PC-3 (cell line): ENCODE measurements at regions not wholly inside any gene's neighbourhood (a gene's known extent, or its start where the extent isn't known, plus 50 kb on each side); places are given as distances from the start of the nearest gene placed in this dataset.

Source experiments
- ATAC-seq: fragments of 200-7000 bp; cut with Tn5 transposase; 2 replicates; pipeline ENCODE4 v1.9.1; 2020; ENCODE audit warnings: mild to moderate bottlenecking, moderate library complexity
- BruUV-seq: library from RNA; stranded (reverse); fragments of 400-500 nt; replicated peaks from 2 replicates; lab custom pipeline; 2021; lab: Mats Ljungman, UMichigan
- CTCF ChIA-PET: fragments of 300-600 bp; sonication (Branson Sonifier 250); formaldehyde crosslinking; loops from one replicate; lab custom pipeline; 2022; ENCODE audit warnings: antibody characterized with exemption; lab: Charles Lee
- POLR2A ChIA-PET: fragments of 300-600 bp; sonication (Branson Sonifier 250); formaldehyde crosslinking; loops from one replicate; lab custom pipeline; 2022; ENCODE audit warnings: antibody characterized with exemption; ENCODE audit not compliant: unreplicated experiment; lab: Charles Lee
- DNase-seq: peaks from one replicate; pipeline ENCODE4 v3.0.0-alpha.2; 2015
- H2AFZ ChIP-seq: fragments of 300-600 bp; sonication (generic); 2 replicates; pipeline ENCODE4 v1.6.0; 2016; ENCODE audit warnings: antibody characterized with exemption, low read length
- H3F3A ChIP-seq: fragments of 300-600 bp; sonication (generic); one replicate; pipeline ENCODE4 v1.6.0; 2017; ENCODE audit warnings: antibody characterized with exemption, low read length, control low read depth, mild to moderate bottlenecking; ENCODE audit not compliant: unreplicated experiment
- H3K27ac ChIP-seq: fragments of 300-600 bp; sonication (generic); 2 replicates; pipeline ENCODE4 v1.5.1; 2016; ENCODE audit warnings: mild to moderate bottlenecking, low read length
- H3K27me3 ChIP-seq: fragments of 300-600 bp; sonication (generic); 2 replicates; pipeline ENCODE4 v1.6.1; 2016; ENCODE audit warnings: low read length, mixed read lengths
- H3K36me3 ChIP-seq: fragments of 300-600 bp; sonication (generic); 2 replicates; pipeline ENCODE4 v1.6.1; 2016; ENCODE audit warnings: low read depth, mixed run types, low read length, mixed read lengths
- H3K4me1 ChIP-seq: fragments of 300-600 bp; sonication (generic); 2 replicates; pipeline ENCODE4 v1.5.1; 2016; ENCODE audit warnings: low read length; ENCODE audit not compliant: insufficient read depth
- H3K4me2 ChIP-seq: fragments of 300-600 bp; sonication (generic); 2 replicates; pipeline ENCODE4 v1.6.0; 2016; ENCODE audit warnings: low read length
- H3K4me3 ChIP-seq: fragments of 300-600 bp; sonication (generic); 2 replicates; pipeline ENCODE4 v1.5.1; 2016; ENCODE audit warnings: mild to moderate bottlenecking, low read length, mixed read lengths
- H3K79me2 ChIP-seq: fragments of 300-600 bp; sonication (generic); 2 replicates; pipeline ENCODE4 v1.6.1; 2017; ENCODE audit warnings: low read length, mixed read lengths
- H3K9ac ChIP-seq: fragments of 300-600 bp; sonication (generic); 2 replicates; pipeline ENCODE4 v1.6.0; 2016; ENCODE audit warnings: mild to moderate bottlenecking, low read length
- H3K9me2 ChIP-seq: fragments of 300-600 bp; sonication (generic); replicated peaks from 2 replicates; pipeline ENCODE4 v1.6.1; 2016; ENCODE audit warnings: mixed run types, low read length, mixed read lengths
- H3K9me3 ChIP-seq: fragments of 300-600 bp; sonication (generic); 2 replicates; pipeline ENCODE4 v1.6.1; 2016; ENCODE audit warnings: low read length, mixed read lengths
- H4K20me1 ChIP-seq: fragments of 300-600 bp; sonication (generic); 2 replicates; pipeline ENCODE4 v1.6.1; 2016; ENCODE audit warnings: low read length, mixed read lengths
- EZH2 ChIP-seq: fragments of 300-600 bp; sonication (generic); IDR thresholded peaks from one replicate; pipeline ENCODE4 v1.6.1; 2017; ENCODE audit warnings: antibody characterized with exemption, mild to moderate bottlenecking, low read length; ENCODE audit not compliant: unreplicated experiment
- EZH2phosphoT487 ChIP-seq: fragments of 300-600 bp; sonication (generic); IDR thresholded peaks from 2 replicates; pipeline ENCODE4 v1.6.1; 2018; ENCODE audit warnings: mild to moderate bottlenecking, antibody characterized with exemption, low read length, borderline replicate concordance
- intact Hi-C: fragments of 100-400 bp; cut with micrococcal nuclease; formaldehyde crosslinking; loops from 2 replicates; pipeline ENCODE4 v1.9.0; 2023
- TF ChIP-seq, protein P1 (sequence below): fragments of 300-600 bp; sonication (generic); conservative IDR thresholded peaks from 2 replicates; pipeline ENCODE4 v1.5.1; 2017; ENCODE audit warnings: antibody characterized with exemption, low read depth, mild to moderate bottlenecking, low read length

DNA sequence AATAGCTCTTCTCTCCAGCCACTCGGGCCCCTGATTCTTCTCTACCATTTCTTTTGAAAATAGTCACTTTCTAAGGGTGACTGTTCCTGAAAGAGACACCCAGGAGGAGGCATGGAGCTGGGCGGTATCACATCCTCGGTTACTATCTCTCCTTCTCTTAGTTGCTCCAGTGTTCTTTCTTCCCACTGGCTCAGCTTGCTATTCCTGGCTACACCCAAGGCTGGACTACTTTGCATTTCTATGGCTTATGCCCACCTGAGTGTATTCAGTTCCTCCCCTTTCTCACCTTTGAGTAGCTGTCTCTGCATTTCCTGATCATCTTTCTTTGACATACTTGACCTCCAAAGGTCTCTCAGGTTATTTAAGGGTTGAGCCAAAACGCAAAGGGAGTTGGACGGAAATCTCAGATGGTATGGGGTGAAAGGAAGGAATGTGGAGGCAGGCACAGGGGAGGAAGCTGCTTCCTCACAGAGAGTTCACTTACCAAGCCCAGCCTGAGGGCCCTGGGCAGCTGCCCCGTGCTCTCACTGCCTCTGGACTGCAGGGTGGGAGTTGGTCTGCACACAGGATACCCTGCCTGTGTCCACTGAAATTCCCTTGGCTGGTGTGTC, 155.7 kb downstream of the SNX19 start:
- BruUV-seq: no TSS peak

DNA sequence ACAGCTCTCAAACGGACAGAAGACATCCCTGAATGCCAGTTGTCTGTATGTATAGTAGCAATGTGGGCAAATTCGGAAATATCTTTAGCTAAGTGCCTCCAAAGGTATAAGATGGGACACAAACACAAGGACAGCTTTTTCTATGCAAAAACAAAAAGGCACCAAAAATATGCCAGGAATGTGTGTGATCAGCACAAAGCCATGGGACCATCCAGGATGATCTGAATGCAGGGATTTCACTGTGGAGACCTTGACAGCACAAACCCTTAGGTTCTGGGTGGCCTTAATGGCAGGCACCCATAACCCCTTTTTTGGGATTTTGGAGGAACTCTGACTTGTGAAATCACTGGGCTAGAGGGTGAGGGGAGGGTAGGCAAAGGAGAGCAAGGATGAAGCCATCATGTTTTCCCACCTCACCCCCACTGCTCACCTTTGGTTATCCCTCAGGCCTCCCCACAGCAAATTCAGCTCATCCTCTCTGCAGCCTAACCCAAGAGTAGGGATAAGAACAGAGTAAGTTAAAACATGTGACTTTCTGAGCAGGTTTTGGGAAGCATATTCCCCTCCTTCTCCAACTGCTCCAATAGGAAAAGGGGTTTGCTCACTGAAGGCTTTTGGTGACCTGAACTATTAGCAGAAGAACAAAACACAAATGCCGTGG, 154.6 kb downstream of the SNX19 start:
- Histone ChIP-seq H3K9me3 (no peaks in the 10 kb centered on the region), H3K36me3 (no peaks in the 10 kb centered on the region), H3K27me3 (no peaks in the 10 kb centered on the region), H2AFZ (no peak overlapping the region), H3F3A (no peaks in the 10 kb centered on the region), H3K9me2 (no peaks in the 10 kb centered on the region), H4K20me1 (no peaks in the 10 kb centered on the region), H3K4me2 (no peak overlapping the region), H3K4me1 (peaks cover 8% of the 10 kb centered on the region; the same call in 1 of the 2 replicates), H3K4me3 (no peak overlapping the region), H3K79me2 (no peaks in the 10 kb centered on the region), H3K9ac (no peak overlapping the region), H3K27ac (no peak overlapping the region)
- ChIA-PET POLR2A (no interaction called here), CTCF (no interaction called here)
- DNase-seq (no peak), ATAC-seq (no peak)
- BruUV-seq: no TSS peak
- intact Hi-C loops: no loop called here
- TF ChIP-seq EZH2: no peak
- TF ChIP-seq, protein P1, sequence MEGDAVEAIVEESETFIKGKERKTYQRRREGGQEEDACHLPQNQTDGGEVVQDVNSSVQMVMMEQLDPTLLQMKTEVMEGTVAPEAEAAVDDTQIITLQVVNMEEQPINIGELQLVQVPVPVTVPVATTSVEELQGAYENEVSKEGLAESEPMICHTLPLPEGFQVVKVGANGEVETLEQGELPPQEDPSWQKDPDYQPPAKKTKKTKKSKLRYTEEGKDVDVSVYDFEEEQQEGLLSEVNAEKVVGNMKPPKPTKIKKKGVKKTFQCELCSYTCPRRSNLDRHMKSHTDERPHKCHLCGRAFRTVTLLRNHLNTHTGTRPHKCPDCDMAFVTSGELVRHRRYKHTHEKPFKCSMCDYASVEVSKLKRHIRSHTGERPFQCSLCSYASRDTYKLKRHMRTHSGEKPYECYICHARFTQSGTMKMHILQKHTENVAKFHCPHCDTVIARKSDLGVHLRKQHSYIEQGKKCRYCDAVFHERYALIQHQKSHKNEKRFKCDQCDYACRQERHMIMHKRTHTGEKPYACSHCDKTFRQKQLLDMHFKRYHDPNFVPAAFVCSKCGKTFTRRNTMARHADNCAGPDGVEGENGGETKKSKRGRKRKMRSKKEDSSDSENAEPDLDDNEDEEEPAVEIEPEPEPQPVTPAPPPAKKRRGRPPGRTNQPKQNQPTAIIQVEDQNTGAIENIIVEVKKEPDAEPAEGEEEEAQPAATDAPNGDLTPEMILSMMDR: no peak
- TF ChIP-seq EZH2phosphoT487: no peak

More for the DNA sequence above, 155.7 kb downstream of the SNX19 start:
- Histone ChIP-seq H3K4me2 (no peak overlapping the region), H3K9me3 (no peaks in the 10 kb centered on the region), H3K4me3 (no peak overlapping the region), H3K36me3 (no peaks in the 10 kb centered on the region), H3K27me3 (no peaks in the 10 kb centered on the region), H3K9ac (no peak overlapping the region), H3K79me2 (no peaks in the 10 kb centered on the region), H2AFZ (no peak overlapping the region), H4K20me1 (no peaks in the 10 kb centered on the region), H3K9me2 (no peaks in the 10 kb centered on the region), H3F3A (no peaks in the 10 kb centered on the region), H3K4me1 (peaks cover 8% of the 10 kb centered on the region; the same call in 1 of the 2 replicates), H3K27ac (no peak overlapping the region)
- no peak for ATAC-seq
- ChIA-PET POLR2A (interaction anchor here (0.7 kb wide), 1 partner anchor 88 kb away, joined by 3 read pairs; no protein-coding TSS in a partner anchor), CTCF (no interaction called here)
- intact Hi-C loops: no loop called here
- DNase-seq: no peak
- no peak for TF ChIP-seq EZH2phosphoT487
- TF ChIP-seq, protein P1: no peak
- no peak for TF ChIP-seq EZH2

DNA sequence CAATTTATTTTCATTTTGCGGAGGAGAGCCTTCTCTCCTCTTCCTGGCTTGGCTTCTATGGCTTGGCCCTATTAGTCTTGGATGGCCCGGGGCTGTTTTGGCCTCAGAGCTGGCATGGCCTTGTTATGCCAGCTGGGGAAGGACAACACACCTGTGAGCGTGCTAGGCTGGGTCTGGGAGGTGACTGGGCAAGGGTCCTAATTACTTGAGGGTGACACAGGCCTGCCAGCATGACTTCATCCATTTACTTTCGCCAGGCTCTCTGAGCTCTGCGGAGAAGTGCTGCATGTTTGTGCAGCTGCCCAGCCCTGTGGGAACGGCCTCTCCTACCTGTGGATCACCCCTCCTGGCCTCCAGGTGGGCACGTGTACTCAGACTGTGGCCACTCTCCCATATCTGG, 153.6 kb downstream of the SNX19 start:
- Histone ChIP-seq H3F3A (no peaks in the 10 kb centered on the region), H3K27ac (no peak overlapping the region), H3K4me1 (peaks cover 8% of the 10 kb centered on the region; the same call in 1 of the 2 replicates), H3K36me3 (no peaks in the 10 kb centered on the region), H2AFZ (no peak overlapping the region), H3K9me3 (no peaks in the 10 kb centered on the region), H3K27me3 (no peaks in the 10 kb centered on the region), H3K4me2 (no peak overlapping the region), H3K4me3 (no peak overlapping the region), H3K79me2 (no peaks in the 10 kb centered on the region), H3K9ac (no peak overlapping the region), H3K9me2 (no peaks in the 10 kb centered on the region), H4K20me1 (no peaks in the 10 kb centered on the region)
- ATAC-seq (no peak), DNase-seq (peak; percentile 50)
- ChIA-PET POLR2A (no interaction called here), CTCF (no interaction called here)
- intact Hi-C loops: no loop called here
- TF ChIP-seq EZH2: no peak
- TF ChIP-seq, protein P1: no peak
- no peak for TF ChIP-seq EZH2phosphoT487
- BruUV-seq: no TSS peak
